Gastroesophageal sphincter (tissue), 3 donors: ENCODE measurements at regions not wholly inside any gene's neighbourhood (a gene's known extent, or its start where the extent isn't known, plus 50 kb on each side); places are given as distances from the start of the nearest gene placed in this dataset.

Source experiments
- POLR2A ChIP-seq, 2 donors: fragments of 450-650 bp; IDR thresholded peaks; one replicate each; pipeline ENCODE4 v1.6.1; 2017; ENCODE audit warnings: antibody characterized with exemption in 2 of 2, mild to moderate bottlenecking in 2 of 2, moderate library complexity in 1 of 2
- TF ChIP-seq, protein P1 (sequence below), 4 experiments: fragments of 200-600 bp in 2 of 4; fragments of 450-650 bp in 2 of 4; sonication (generic) in 1 of 4; IDR thresholded peaks; one replicate each; pipeline ENCODE4 v1.5.1; 2017 to 2019; ENCODE audit warnings: antibody characterized with exemption in 4 of 4, mild to moderate bottlenecking in 2 of 4, moderate library complexity in 2 of 4

DNA sequence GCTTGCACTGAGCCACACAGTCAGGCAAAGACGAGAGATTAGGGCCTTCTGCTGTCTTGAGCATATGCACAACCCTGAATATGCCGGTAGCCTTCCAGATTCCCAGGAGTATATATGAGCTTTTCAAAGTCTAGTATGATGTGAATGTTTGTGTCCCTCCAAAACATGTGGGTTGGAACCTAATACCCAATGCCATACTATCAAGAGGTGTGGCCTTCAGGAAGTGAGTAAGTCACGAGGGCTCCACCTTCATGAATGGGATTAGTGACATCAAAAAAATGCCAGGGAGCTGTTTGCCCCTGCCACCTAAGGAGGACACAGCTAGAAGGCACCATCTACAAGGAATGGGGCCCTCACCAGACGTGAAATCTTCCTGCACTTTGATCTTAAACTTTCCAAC, 105.2 kb downstream of the CH25H start:
- TF ChIP-seq POLR2A (IDR thresholded peaks at IDR 0.05): no peak
- TF ChIP-seq, protein P1, sequence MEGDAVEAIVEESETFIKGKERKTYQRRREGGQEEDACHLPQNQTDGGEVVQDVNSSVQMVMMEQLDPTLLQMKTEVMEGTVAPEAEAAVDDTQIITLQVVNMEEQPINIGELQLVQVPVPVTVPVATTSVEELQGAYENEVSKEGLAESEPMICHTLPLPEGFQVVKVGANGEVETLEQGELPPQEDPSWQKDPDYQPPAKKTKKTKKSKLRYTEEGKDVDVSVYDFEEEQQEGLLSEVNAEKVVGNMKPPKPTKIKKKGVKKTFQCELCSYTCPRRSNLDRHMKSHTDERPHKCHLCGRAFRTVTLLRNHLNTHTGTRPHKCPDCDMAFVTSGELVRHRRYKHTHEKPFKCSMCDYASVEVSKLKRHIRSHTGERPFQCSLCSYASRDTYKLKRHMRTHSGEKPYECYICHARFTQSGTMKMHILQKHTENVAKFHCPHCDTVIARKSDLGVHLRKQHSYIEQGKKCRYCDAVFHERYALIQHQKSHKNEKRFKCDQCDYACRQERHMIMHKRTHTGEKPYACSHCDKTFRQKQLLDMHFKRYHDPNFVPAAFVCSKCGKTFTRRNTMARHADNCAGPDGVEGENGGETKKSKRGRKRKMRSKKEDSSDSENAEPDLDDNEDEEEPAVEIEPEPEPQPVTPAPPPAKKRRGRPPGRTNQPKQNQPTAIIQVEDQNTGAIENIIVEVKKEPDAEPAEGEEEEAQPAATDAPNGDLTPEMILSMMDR (IDR thresholded peaks at IDR 0.05): no peak
